NCI-H2196 (cell line): ENCODE measurements at regions not wholly inside any gene's neighbourhood (a gene's known extent, or its start where the extent isn't known, plus 50 kb on each side); places are given as distances from the start of the nearest gene placed in this dataset.
"Not testable (repeated sequence)": the region's sequence is repeated elsewhere in the genome, so short reads cannot be mapped to it uniquely, and the experiment has no call there.

ENCODE experiments used
- DNase-seq: peaks from one replicate; lab custom pipeline; 2025; ENCODE audit not compliant: unreplicated experiment; lab: John Stamatoyannopoulos, UW

- no peak for DNase-seq
Observed at GRCh38 chr16:58820411-58820810, 86.3 kb upstream of the GOT2 start.

- DNase-seq = no peak
Observed at GRCh38 chr16:58815181-58815888, 81.2 kb upstream of the GOT2 start.

- DNase-seq = peak; percentile 8
Observed at GRCh38 chr16:58814348-58814801, 80.3 kb upstream of the GOT2 start.

- DNase-seq = no peak
Observed at GRCh38 chr16:58809213-58809612, 75.1 kb upstream of the GOT2 start.

DNA sequence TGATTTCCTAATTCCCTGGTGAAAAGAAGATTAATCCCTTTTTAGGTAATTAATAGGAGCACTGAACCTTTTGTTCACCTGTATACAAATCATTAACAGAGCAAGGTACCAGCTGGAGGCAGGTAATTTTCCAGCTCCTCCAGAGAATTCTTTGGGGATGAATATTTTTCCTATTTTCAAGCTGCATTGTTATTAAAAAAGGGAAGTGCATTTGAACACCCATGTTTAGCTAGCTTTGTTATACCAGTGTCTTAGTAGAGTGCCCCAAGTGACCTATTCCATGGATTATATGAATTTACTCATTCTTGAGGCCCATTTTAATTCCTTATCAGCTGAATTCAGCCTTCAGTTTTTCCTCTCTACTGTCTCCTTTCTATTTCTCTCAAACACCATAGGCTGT is 73.2 kb upstream of the GOT2 start:
- no peak for DNase-seq

DNA sequence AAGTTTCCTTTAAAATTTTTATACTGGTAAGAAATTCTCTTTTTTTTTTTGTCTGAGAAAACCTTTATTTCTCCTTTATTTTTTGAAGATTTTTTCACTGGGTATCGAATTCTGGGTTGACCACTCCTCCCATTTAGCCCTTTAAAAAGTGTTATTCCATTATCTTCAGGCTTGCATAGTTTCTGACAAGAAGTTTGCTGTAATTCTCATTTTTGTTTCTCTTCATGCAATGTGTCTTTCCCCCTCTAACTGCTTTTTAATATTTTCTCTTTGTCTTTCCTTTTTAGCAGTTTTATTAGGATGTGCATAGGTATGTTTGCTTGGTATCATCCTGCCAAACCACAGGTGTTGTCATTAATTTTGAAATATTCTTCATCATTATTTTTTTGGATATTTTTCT is 67.7 kb upstream of the GOT2 start:
- DNase-seq = no peak

- DNase-seq = no peak
Observed at GRCh38 chr16:58797137-58797801, 63.2 kb upstream of the GOT2 start.

GRCh38 chr16:58793366-58793765 is 59.2 kb upstream of the GOT2 start:
- no peak for DNase-seq

DNA sequence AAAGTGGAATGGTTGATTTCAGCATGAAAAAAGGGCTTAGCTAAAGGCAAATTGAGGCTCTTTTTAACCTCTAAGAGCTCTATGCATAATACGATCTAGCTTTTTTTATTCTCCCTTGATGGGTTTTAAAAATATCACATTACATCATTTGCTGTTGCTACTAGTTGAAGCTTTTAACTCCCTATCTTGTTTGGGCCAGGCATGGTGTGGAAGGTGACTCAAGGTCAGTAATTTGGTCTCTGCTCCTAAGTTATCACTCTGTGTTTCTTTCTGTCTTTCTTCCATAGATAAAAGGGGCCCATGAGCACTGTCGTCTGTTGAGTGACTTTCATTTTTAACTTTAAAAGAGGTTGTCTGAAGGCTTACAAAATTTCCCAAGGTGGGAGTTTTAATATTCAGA is 58.1 kb upstream of the GOT2 start:
- no peak for DNase-seq

DNA sequence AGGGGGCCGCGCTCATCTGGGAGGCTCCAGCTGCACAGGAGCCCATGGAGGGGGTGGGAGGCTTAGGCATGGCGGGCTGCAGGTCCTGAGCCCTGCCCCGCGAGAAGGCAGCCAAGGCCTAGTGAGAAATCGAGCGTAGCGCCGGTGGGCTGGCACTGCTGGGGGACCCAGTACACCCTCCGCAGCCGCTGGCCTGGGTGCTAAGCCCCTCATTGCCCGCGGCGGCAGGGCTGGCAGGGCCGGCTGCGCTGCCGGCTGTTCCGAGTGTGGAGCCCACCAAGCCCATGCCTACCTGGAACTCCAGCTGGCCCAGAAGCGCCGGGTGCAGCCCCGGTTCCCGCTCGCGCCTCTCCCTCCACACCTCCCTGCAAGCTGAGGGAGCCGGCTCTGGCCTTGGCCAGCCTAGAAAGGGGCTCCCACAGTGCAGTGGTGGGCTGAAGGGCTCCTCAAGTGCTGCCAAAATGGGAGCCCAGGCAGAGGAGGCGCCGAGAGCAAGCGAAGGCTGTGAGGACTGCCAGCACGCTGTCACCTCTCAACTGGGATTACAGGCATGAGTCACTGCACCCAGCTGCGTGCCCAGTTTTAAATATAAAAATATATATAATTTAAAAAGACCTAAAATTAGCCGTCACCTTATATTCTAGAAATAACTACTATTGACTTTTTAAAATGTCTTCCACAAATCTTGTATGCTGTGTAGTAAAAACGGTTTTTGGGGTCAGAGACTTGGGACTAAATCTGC is 56.9 kb upstream of the GOT2 start:
- DNase-seq = not testable (repeated sequence)

DNA sequence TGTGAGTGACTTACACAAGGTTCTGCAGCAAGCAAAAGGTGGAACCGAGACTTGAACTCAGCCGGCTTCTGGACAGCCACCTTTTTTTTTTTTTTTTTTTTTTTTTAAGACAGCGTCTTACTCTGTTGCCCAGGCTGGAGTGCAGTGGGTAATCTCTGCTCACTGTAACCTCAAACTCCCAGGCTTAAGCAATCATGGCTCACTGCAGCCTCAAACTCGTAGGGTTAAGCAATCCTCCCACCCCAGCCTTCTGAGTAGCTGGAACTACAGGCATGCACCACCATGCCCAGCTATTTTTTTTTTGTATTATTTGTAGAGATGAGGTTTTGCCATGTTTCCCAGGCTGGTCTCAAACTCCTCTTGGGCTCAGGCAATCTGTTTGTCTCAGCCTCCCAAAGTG is 55.2 kb upstream of the GOT2 start:
- DNase-seq = no peak
